HEK293 (cell line): ENCODE measurements at regions not wholly inside any gene's neighbourhood (a gene's known extent, or its start where the extent isn't known, plus 50 kb on each side); places are given as distances from the start of the nearest gene placed in this dataset.

Experiments used
- CTCF ChIA-PET: fragments of 350-600 bp; formaldehyde crosslinking; extraction: SDS; loops from one replicate; lab custom pipeline; 2021; ENCODE audit warnings: antibody characterized with exemption; lab: Yijun Ruan, JAX
- POLR2A ChIA-PET: fragments of 300-600 bp; formaldehyde crosslinking; extraction: SDS; loops from one replicate; lab custom pipeline; 2020; ENCODE audit warnings: antibody characterized with exemption, inconsistent platforms; lab: Yijun Ruan, JAX
- H3K27ac ChIP-seq: fragments of 200-500 bp; sonication (Bioruptor generic); 2 replicates; pipeline ENCODE4 v1.5.1; 2014; ENCODE audit warnings: low read depth, low read length, control low read depth, inconsistent platforms; ENCODE audit errors: extremely low read depth
- H3K36me3 ChIP-seq, 2 experiments: fragments of 200-500 bp in 1 of 2; sonication (Bioruptor generic) in 1 of 2; 1 replicate in 1 of 2; 2 replicates in 1 of 2; pipeline ENCODE4 v1.5.1; 2014 to 2017; ENCODE audit warnings: inconsistent platforms in 2 of 2, low read length in 2 of 2; ENCODE audit not compliant: control insufficient read depth in 2 of 2, insufficient read depth in 1 of 2
- H3K4me1 ChIP-seq: fragments of 200-500 bp; sonication (Bioruptor generic); 2 replicates; pipeline ENCODE4 v1.5.1; 2014; ENCODE audit warnings: mild to moderate bottlenecking, low read length, inconsistent platforms; ENCODE audit not compliant: control insufficient read depth, insufficient read depth
- H3K4me3 ChIP-seq: 2 replicates; pipeline ENCODE4 v1.5.1; 2011; ENCODE audit warnings: low read depth, mild to moderate bottlenecking, control low read depth, low read length, moderate library complexity
- H3K9me3 ChIP-seq: fragments of 200-500 bp; sonication (Bioruptor generic); 2 replicates; pipeline ENCODE4 v1.5.1; 2014; ENCODE audit warnings: low read depth, low read length, inconsistent platforms; ENCODE audit not compliant: control insufficient read depth, insufficient read depth
- MEIS1 ChIP-seq: sonication (generic); formaldehyde crosslinking; IDR thresholded peaks from 2 replicates; pipeline ENCODE4 v1.8.1; 2022; ENCODE audit warnings: missing genetic modification reagents, mild to moderate bottlenecking, borderline replicate concordance
- MYNN ChIP-seq: fragments of 450-650 bp; formaldehyde crosslinking; IDR thresholded peaks from 2 replicates; pipeline ENCODE4 v1.5.1; 2016; ENCODE audit warnings: missing biosample characterization, missing genetic modification characterization, borderline replicate concordance
- OSR2 ChIP-seq: fragments of 450-650 bp; formaldehyde crosslinking; IDR thresholded peaks from 2 replicates; pipeline ENCODE4 v1.5.1; 2016; ENCODE audit warnings: missing biosample characterization, missing genetic modification characterization
- REPIN1 ChIP-seq: fragments of 450-650 bp; formaldehyde crosslinking; IDR thresholded peaks from 2 replicates; pipeline ENCODE4 v1.5.1; 2017; ENCODE audit warnings: missing biosample characterization, missing genetic modification characterization, low read depth
- SALL2 ChIP-seq: fragments of 450-650 bp; formaldehyde crosslinking; IDR thresholded peaks from 2 replicates; pipeline ENCODE4 v1.5.0; 2017; ENCODE audit warnings: missing biosample characterization, mild to moderate bottlenecking, missing genetic modification characterization, borderline replicate concordance
- SP3 ChIP-seq: fragments of 450-650 bp; formaldehyde crosslinking; IDR thresholded peaks from 2 replicates; pipeline ENCODE4 v1.5.1; 2016; ENCODE audit warnings: missing biosample characterization, missing genetic modification characterization
- ZBTB7A ChIP-seq: fragments of 450-650 bp; formaldehyde crosslinking; IDR thresholded peaks from 2 replicates; pipeline ENCODE4 v1.5.1; 2016; ENCODE audit warnings: low read depth, missing biosample characterization, missing genetic modification characterization
- ZFP3 ChIP-seq: fragments of 450-650 bp; formaldehyde crosslinking; IDR thresholded peaks from 2 replicates; pipeline ENCODE4 v1.5.1; 2016; ENCODE audit warnings: low read depth, missing biosample characterization, missing genetic modification characterization
- ZNF132 ChIP-seq: fragments of 450-650 bp; formaldehyde crosslinking; IDR thresholded peaks from 2 replicates; pipeline ENCODE4 v1.5.1; 2017; ENCODE audit warnings: missing biosample characterization, missing genetic modification characterization, borderline replicate concordance
- ZNF140 ChIP-seq: fragments of 450-650 bp; formaldehyde crosslinking; IDR thresholded peaks from 2 replicates; pipeline ENCODE4 v1.5.1; 2016; ENCODE audit warnings: missing biosample characterization, missing genetic modification characterization
- ZNF146 ChIP-seq: fragments of 450-650 bp; formaldehyde crosslinking; IDR thresholded peaks from 2 replicates; pipeline ENCODE4 v1.5.1; 2016; ENCODE audit warnings: missing biosample characterization, missing genetic modification characterization
- ZNF202 ChIP-seq: fragments of 450-650 bp; formaldehyde crosslinking; IDR thresholded peaks from 2 replicates; pipeline ENCODE4 v1.5.1; 2016; ENCODE audit warnings: missing biosample characterization, missing genetic modification characterization, borderline replicate concordance
- ZNF248 ChIP-seq: fragments of 450-650 bp; formaldehyde crosslinking; IDR thresholded peaks from 2 replicates; pipeline ENCODE4 v1.5.1; 2017; ENCODE audit warnings: missing biosample characterization, missing genetic modification characterization
- ZNF302 ChIP-seq: fragments of 450-650 bp; formaldehyde crosslinking; IDR thresholded peaks from 2 replicates; pipeline ENCODE4 v1.5.1; 2016; ENCODE audit warnings: missing biosample characterization, missing genetic modification characterization, low read depth
- ZNF311 ChIP-seq: fragments of 450-650 bp; formaldehyde crosslinking; IDR thresholded peaks from 2 replicates; pipeline ENCODE4 v1.5.1; 2017; ENCODE audit warnings: missing biosample characterization, missing genetic modification characterization, borderline replicate concordance
- ZNF404 ChIP-seq: fragments of 450-650 bp; formaldehyde crosslinking; IDR thresholded peaks from 2 replicates; pipeline ENCODE4 v1.5.1; 2017; ENCODE audit warnings: missing biosample characterization, missing genetic modification characterization
- ZNF585B ChIP-seq: fragments of 450-650 bp; formaldehyde crosslinking; IDR thresholded peaks from 2 replicates; pipeline ENCODE4 v1.5.1; 2016; ENCODE audit warnings: missing biosample characterization, missing genetic modification characterization
- ZNF596 ChIP-seq: fragments of 450-650 bp; IDR thresholded peaks from 2 replicates; pipeline ENCODE4 v1.5.0; 2018; ENCODE audit warnings: missing biosample characterization, mild to moderate bottlenecking, missing genetic modification characterization, moderate library complexity
- ZNF792 ChIP-seq: fragments of 450-650 bp; formaldehyde crosslinking; IDR thresholded peaks from 2 replicates; pipeline ENCODE4 v1.5.1; 2016; ENCODE audit warnings: missing biosample characterization, missing genetic modification characterization
- ZNF830 ChIP-seq: fragments of 450-650 bp; IDR thresholded peaks from 2 replicates; pipeline ENCODE4 v1.5.0; 2018; ENCODE audit warnings: missing biosample characterization, missing genetic modification characterization, low read depth, mild to moderate bottlenecking, moderate library complexity
- ZNF843 ChIP-seq: fragments of 450-650 bp; formaldehyde crosslinking; IDR thresholded peaks from 2 replicates; pipeline ENCODE4 v1.5.1; 2016; ENCODE audit warnings: missing biosample characterization, missing genetic modification characterization
- TF ChIP-seq, protein P1 (sequence below): fragments of 450-650 bp; formaldehyde crosslinking; IDR thresholded peaks from 2 replicates; pipeline ENCODE4 v1.5.1; 2017; ENCODE audit warnings: missing biosample characterization, missing genetic modification characterization
- TF ChIP-seq, protein P2 (sequence below): fragments of 450-650 bp; formaldehyde crosslinking; IDR thresholded peaks from 2 replicates; pipeline ENCODE4 v1.5.1; 2016; ENCODE audit warnings: missing biosample characterization, missing genetic modification characterization, low read depth
- TF ChIP-seq, protein P3 (sequence below): fragments of 450-650 bp; formaldehyde crosslinking; IDR thresholded peaks from 2 replicates; pipeline ENCODE4 v1.5.1; 2016; ENCODE audit warnings: missing biosample characterization, missing genetic modification characterization
- TF ChIP-seq, protein P4 (sequence below): fragments of 450-650 bp; formaldehyde crosslinking; optimal IDR thresholded peaks from 2 replicates; pipeline ENCODE3; 2016; ENCODE audit warnings: missing biosample characterization, mild to moderate bottlenecking, missing genetic modification characterization

DNA sequence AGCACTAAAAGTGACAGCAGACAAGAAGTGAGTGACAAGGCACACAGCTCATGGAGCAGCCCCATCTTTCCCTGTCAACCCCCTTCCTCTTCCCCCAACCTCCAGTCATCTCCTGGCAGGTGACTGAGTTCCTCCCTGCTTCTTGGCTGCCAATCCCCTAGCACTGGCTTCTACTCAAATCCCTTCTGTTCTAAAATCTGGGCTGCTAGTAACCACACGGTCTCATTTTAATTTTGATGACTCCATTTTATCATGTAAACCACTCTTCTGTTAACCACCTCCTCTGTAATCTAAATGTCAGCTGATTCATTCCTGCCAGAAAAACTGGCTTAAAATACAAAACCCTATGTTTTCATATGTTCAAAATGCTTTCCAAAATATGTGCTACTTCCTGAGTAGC, 419.8 kb upstream of the MON1B start (continued):
- TF ChIP-seq, protein P1, sequence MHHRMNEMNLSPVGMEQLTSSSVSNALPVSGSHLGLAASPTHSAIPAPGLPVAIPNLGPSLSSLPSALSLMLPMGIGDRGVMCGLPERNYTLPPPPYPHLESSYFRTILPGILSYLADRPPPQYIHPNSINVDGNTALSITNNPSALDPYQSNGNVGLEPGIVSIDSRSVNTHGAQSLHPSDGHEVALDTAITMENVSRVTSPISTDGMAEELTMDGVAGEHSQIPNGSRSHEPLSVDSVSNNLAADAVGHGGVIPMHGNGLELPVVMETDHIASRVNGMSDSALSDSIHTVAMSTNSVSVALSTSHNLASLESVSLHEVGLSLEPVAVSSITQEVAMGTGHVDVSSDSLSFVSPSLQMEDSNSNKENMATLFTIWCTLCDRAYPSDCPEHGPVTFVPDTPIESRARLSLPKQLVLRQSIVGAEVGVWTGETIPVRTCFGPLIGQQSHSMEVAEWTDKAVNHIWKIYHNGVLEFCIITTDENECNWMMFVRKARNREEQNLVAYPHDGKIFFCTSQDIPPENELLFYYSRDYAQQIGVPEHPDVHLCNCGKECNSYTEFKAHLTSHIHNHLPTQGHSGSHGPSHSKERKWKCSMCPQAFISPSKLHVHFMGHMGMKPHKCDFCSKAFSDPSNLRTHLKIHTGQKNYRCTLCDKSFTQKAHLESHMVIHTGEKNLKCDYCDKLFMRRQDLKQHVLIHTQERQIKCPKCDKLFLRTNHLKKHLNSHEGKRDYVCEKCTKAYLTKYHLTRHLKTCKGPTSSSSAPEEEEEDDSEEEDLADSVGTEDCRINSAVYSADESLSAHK (tag by site-specific recombination) = no peak

DNA sequence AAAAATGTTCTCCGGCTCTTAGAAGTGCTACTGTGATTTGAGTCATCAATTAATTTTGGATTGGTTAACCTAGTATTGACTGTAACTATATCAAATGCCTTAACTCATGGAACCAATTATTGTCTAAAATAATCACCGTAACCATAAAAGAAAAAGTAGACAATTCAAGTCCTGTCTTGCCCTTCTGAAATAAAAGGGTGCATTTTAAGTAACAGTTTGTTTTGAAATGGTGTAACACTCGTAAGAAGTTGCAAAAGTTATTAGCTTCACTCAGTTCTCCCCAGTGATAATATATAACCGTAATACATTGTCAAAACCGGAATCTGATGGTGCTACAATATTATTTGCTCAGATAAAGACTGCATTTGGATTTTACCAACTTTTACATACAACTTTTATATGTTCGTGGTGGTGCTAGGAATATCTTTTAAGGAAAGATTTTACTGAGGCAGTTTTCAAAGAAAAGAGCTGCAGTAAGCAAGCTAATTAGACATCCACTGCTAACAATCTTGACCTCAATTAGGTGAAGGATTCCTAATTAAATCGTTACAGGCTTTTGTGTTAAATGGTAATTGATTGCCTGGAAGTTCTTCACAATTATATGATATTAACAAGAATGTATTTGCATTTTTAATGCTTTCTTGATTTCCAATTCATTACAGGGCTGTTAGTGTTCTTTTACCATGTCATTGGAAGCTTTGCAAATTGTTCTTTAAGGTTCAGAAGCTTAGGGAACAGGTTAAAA, 413.1 kb upstream of the MON1B start:
- no peaks in the 10 kb centered on the region for H3K4me1 ChIP-seq
- no peaks in the 10 kb centered on the region for H3K9me3 ChIP-seq
- H3K27ac ChIP-seq = no peak overlapping the region
- TF ChIP-seq ZFP3 (no peak), SALL2 (no peak), ZNF132 (no peak), ZNF311 (no peak), REPIN1 (tag by site-specific recombination) (no peak), ZNF146 (no peak), ZNF248 (no peak), ZNF140 (tag by site-specific recombination) (no peak), ZNF585B (no peak), ZNF302 (tag by site-specific recombination) (no peak), ZNF792 (tag by site-specific recombination) (no peak)
- TF ChIP-seq, protein P2, sequence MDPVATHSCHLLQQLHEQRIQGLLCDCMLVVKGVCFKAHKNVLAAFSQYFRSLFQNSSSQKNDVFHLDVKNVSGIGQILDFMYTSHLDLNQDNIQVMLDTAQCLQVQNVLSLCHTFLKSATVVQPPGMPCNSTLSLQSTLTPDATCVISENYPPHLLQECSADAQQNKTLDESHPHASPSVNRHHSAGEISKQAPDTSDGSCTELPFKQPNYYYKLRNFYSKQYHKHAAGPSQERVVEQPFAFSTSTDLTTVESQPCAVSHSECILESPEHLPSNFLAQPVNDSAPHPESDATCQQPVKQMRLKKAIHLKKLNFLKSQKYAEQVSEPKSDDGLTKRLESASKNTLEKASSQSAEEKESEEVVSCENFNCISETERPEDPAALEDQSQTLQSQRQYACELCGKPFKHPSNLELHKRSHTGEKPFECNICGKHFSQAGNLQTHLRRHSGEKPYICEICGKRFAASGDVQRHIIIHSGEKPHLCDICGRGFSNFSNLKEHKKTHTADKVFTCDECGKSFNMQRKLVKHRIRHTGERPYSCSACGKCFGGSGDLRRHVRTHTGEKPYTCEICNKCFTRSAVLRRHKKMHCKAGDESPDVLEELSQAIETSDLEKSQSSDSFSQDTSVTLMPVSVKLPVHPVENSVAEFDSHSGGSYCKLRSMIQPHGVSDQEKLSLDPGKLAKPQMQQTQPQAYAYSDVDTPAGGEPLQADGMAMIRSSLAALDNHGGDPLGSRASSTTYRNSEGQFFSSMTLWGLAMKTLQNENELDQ = no peak
- no peak overlapping the region for H3K4me3 ChIP-seq
- CTCF ChIA-PET = no interaction called here
- POLR2A ChIA-PET = no interaction called here
- H3K36me3 ChIP-seq = no peaks in the 10 kb centered on the region

DNA sequence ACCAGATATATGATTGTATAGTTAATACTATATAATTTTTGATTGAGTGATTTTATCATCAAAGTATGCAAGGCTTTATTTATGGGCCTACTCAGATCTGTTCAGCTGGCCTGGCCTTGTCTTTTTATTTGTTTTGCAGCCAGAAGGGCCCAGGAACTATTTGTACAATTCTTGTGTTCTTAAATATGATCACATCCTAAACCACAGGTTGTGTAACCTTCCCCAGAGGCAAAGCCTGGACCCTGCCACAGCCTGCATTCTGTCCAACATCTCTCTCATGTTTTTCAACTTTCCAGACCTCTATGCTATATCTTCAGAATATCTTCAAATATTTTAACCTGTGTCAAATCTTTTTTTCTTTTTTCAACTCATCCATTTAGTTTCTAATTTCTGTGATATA, 410.4 kb upstream of the MON1B start:
- ChIA-PET POLR2A (no interaction called here), CTCF (no interaction called here)
- no peaks in the 10 kb centered on the region for H3K9me3 ChIP-seq
- H3K36me3 ChIP-seq = no peaks in the 10 kb centered on the region
- no peaks in the 10 kb centered on the region for H3K4me1 ChIP-seq
- H3K27ac ChIP-seq = no peak overlapping the region
- no peak overlapping the region for H3K4me3 ChIP-seq
- TF ChIP-seq OSR2 (no peak), ZNF404 (no peak), ZNF843 (tag by site-specific recombination) (no peak), ZNF202 (tag by site-specific recombination) (no peak), SP3 (tag by site-specific recombination) (no peak), MYNN (tag by site-specific recombination) (no peak), ZBTB7A (tag by site-specific recombination) (no peak), ZNF311 (no peak), ZNF830 (tag by site-specific recombination) (no peak), REPIN1 (tag by site-specific recombination) (no peak), ZNF596 (tag by site-specific recombination) (no peak), MEIS1 (CRISPR knock-in tag) (no peak)
- TF ChIP-seq, protein P3, sequence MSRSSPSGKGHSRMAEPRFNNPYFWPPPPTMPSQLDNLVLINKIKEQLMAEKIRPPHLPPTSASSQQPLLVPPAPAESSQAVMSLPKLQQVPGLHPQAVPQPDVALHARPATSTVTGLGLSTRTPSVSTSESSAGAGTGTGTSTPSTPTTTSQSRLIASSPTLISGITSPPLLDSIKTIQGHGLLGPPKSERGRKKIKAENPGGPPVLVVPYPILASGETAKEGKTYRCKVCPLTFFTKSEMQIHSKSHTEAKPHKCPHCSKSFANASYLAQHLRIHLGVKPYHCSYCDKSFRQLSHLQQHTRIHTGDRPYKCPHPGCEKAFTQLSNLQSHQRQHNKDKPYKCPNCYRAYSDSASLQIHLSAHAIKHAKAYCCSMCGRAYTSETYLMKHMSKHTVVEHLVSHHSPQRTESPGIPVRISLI (tag by site-specific recombination) = no peak
- TF ChIP-seq, protein P4, sequence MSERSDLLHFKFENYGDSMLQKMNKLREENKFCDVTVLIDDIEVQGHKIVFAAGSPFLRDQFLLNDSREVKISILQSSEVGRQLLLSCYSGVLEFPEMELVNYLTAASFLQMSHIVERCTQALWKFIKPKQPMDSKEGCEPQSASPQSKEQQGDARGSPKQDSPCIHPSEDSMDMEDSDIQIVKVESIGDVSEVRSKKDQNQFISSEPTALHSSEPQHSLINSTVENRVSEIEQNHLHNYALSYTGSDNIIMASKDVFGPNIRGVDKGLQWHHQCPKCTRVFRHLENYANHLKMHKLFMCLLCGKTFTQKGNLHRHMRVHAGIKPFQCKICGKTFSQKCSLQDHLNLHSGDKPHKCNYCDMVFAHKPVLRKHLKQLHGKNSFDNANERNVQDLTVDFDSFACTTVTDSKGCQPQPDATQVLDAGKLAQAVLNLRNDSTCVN = no peak
- TF ChIP-seq, protein P1 (tag by site-specific recombination) = no peak
